Transverse colon (tissue), 4 donors: ENCODE measurements at regions not wholly inside any gene's neighbourhood (a gene's known extent, or its start where the extent isn't known, plus 50 kb on each side); places are given as distances from the start of the nearest gene placed in this dataset.

ENCODE experiments used
- EP300 ChIP-seq: sonication (generic); formaldehyde crosslinking; IDR thresholded peaks from one replicate; pipeline ENCODE4 v1.6.1; 2017; ENCODE audit warnings: antibody characterized with exemption, low read depth
- POLR2A ChIP-seq: fragments of 450-650 bp; IDR thresholded peaks from one replicate; pipeline ENCODE4 v1.6.1; 2016; ENCODE audit warnings: antibody characterized with exemption, mild to moderate bottlenecking, moderate library complexity
- POLR2AphosphoS5 ChIP-seq, 3 donors: sonication (generic); formaldehyde crosslinking; IDR thresholded peaks; one replicate each; pipeline ENCODE4 v1.6.1; 2016; ENCODE audit warnings: antibody characterized with exemption in 3 of 3
- TF ChIP-seq, protein P1 (sequence below), 5 experiments: fragments of 200-600 bp in 3 of 5; fragments of 450-650 bp in 2 of 5; sonication (generic) in 3 of 5; IDR thresholded peaks; 1 replicate in 2 of 5; 2 replicates in 3 of 5; pipeline ENCODE4 v1.5.1; 2016 to 2017; ENCODE audit warnings: antibody characterized with exemption in 5 of 5, inconsistent platforms in 3 of 5, mild to moderate bottlenecking in 2 of 5, moderate library complexity in 1 of 5

DNA sequence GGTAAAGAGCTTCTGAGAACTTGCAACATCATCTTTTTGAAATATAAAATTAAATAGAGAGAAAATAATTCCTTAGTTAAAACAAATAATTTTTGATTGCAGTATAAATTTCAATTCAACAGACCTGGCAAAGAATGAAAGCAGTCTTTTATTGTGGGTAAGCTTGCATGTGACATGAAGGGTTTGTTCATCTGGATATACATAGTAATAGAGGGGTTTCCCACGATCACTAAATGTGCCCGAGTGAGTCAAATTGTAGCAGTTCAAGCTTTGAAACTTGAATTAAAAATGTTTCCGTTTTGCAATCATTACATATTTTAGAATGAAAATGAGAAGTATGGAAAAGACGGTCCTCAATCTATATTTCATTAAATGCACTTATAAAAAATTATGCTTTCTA is 658.4 kb upstream of the MBL2 start:
- TF ChIP-seq, protein P1, sequence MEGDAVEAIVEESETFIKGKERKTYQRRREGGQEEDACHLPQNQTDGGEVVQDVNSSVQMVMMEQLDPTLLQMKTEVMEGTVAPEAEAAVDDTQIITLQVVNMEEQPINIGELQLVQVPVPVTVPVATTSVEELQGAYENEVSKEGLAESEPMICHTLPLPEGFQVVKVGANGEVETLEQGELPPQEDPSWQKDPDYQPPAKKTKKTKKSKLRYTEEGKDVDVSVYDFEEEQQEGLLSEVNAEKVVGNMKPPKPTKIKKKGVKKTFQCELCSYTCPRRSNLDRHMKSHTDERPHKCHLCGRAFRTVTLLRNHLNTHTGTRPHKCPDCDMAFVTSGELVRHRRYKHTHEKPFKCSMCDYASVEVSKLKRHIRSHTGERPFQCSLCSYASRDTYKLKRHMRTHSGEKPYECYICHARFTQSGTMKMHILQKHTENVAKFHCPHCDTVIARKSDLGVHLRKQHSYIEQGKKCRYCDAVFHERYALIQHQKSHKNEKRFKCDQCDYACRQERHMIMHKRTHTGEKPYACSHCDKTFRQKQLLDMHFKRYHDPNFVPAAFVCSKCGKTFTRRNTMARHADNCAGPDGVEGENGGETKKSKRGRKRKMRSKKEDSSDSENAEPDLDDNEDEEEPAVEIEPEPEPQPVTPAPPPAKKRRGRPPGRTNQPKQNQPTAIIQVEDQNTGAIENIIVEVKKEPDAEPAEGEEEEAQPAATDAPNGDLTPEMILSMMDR (IDR thresholded peaks at IDR 0.05), result no peak
- no peak for TF ChIP-seq POLR2AphosphoS5 (IDR thresholded peaks at IDR 0.05)
- no peak for TF ChIP-seq POLR2A
- no peak for TF ChIP-seq EP300
